ENCODE measurements at regions not wholly inside any gene's neighbourhood (a gene's known extent, or its start where the extent isn't known, plus 50 kb on each side); places are given as distances from the start of the nearest gene placed in this dataset.

- TF ChIP-seq, protein P1, sequence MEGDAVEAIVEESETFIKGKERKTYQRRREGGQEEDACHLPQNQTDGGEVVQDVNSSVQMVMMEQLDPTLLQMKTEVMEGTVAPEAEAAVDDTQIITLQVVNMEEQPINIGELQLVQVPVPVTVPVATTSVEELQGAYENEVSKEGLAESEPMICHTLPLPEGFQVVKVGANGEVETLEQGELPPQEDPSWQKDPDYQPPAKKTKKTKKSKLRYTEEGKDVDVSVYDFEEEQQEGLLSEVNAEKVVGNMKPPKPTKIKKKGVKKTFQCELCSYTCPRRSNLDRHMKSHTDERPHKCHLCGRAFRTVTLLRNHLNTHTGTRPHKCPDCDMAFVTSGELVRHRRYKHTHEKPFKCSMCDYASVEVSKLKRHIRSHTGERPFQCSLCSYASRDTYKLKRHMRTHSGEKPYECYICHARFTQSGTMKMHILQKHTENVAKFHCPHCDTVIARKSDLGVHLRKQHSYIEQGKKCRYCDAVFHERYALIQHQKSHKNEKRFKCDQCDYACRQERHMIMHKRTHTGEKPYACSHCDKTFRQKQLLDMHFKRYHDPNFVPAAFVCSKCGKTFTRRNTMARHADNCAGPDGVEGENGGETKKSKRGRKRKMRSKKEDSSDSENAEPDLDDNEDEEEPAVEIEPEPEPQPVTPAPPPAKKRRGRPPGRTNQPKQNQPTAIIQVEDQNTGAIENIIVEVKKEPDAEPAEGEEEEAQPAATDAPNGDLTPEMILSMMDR (IDR thresholded peaks at IDR 0.05), result no peak
- no peak for TF ChIP-seq POLR2AphosphoS5 (IDR thresholded peaks at IDR 0.05)
Measured at GRCh38 chr2:2931318-2932075, 446.1 kb downstream of the EIPR1 start.
